GM12878 (cell line): ENCODE measurements at regions not wholly inside any gene's neighbourhood (a gene's known extent, or its start where the extent isn't known, plus 50 kb on each side); places are given as distances from the start of the nearest gene placed in this dataset.

Experiments used
- ATAC-seq: fragments of 200-7000 bp; cut with Tn5 transposase; 3 replicates; pipeline ENCODE4 v1.9.1; 2020; ENCODE audit warnings: mild to moderate bottlenecking, moderate library complexity
- BruUV-seq: library from RNA; stranded (reverse); fragments of 400-500 nt; replicated peaks from 2 replicates; lab custom pipeline; 2021; lab: Mats Ljungman, UMichigan
- CTCF ChIA-PET: fragments of 300-600 bp; sonication (Branson Sonifier 250); formaldehyde crosslinking; extraction: SDS; loops from one replicate; lab custom pipeline; 2021; ENCODE audit warnings: inconsistent platforms; lab: Yijun Ruan, JAX
- POLR2A ChIA-PET: fragments of 350-600 bp; formaldehyde crosslinking; extraction: SDS; loops from one replicate; lab custom pipeline; 2021; ENCODE audit warnings: inconsistent platforms; lab: Charles Lee
- RAD21 ChIA-PET: fragments of 300-600 bp; sonication (Branson Sonifier 250); formaldehyde crosslinking; loops from one replicate; lab custom pipeline; 2023; ENCODE audit warnings: antibody characterized with exemption; ENCODE audit not compliant: unreplicated experiment; lab: Charles Lee
- SMC1A ChIA-PET: fragments of 300-600 bp; sonication (Branson Sonifier 250); formaldehyde crosslinking; loops from one replicate; lab custom pipeline; 2023; ENCODE audit not compliant: unreplicated experiment, uncharacterized antibody; lab: Charles Lee
- DNase-seq: peaks from one replicate; pipeline ENCODE4 v3.0.0-alpha.2; 2011; ENCODE audit warnings: low read depth, low spot score
- FAIRE-seq: peaks from 3 replicates; lab custom pipeline; 2011; peaks lifted over from hg19 to GRCh38; lab: Jason Lieb, UNC
- H2AFZ ChIP-seq: 2 replicates; pipeline ENCODE4 v1.6.0; 2011; ENCODE audit warnings: low read depth, low read length, control low read depth; ENCODE audit not compliant: control insufficient read depth
- H3K27ac ChIP-seq: 2 replicates; pipeline ENCODE4 v1.5.1; 2011; ENCODE audit warnings: control low read depth; ENCODE audit not compliant: control insufficient read depth, insufficient read depth
- H3K27me3 ChIP-seq, 2 experiments: replicated peaks in 1 of 2; 2 replicates each; pipeline versions ENCODE4 v1.6.0 to v1.6.1; 2011; ENCODE audit warnings: low read length in 1 of 2; ENCODE audit not compliant: control insufficient read depth in 2 of 2, insufficient read depth in 2 of 2
- H3K36me3 ChIP-seq, 2 experiments: 2 replicates each; pipeline ENCODE4 v1.5.1; 2011; ENCODE audit warnings: low read length in 1 of 2; ENCODE audit not compliant: control insufficient read depth in 2 of 2, insufficient read depth in 2 of 2
- H3K4me1 ChIP-seq: 2 replicates; pipeline ENCODE4 v1.6.1; 2011; ENCODE audit warnings: mild to moderate bottlenecking, low read length, moderate library complexity, mixed read lengths; ENCODE audit not compliant: control insufficient read depth, insufficient read depth
- H3K4me2 ChIP-seq: 2 replicates; pipeline ENCODE4 v1.6.0; 2011; ENCODE audit warnings: control low read depth; ENCODE audit not compliant: control insufficient read depth, insufficient read depth
- H3K4me3 ChIP-seq: fragments of 200-600 bp; sonication (generic); 2 replicates; pipeline ENCODE4 v1.5.1; 2016
- H3K79me2 ChIP-seq: 2 replicates; pipeline ENCODE4 v1.6.0; 2011; ENCODE audit warnings: low read length; ENCODE audit not compliant: control insufficient read depth, insufficient read depth
- H3K9ac ChIP-seq: 2 replicates; pipeline ENCODE4 v1.8.0; 2011; ENCODE audit warnings: low read length, control low read depth, mixed read lengths; ENCODE audit not compliant: control insufficient read depth, insufficient read depth
- H3K9me3 ChIP-seq: replicated peaks from 3 replicates; pipeline ENCODE4 v1.5.1; 2011; ENCODE audit warnings: mild to moderate bottlenecking, low read length; ENCODE audit not compliant: control insufficient read depth, insufficient read depth
- H4K20me1 ChIP-seq: 2 replicates; pipeline ENCODE4 v1.6.0; 2011; ENCODE audit not compliant: control insufficient read depth, insufficient read depth
- CREM ChIP-seq: IDR thresholded peaks from 2 replicates; pipeline ENCODE4 v1.6.1; 2014; ENCODE audit warnings: antibody characterized with exemption, low read depth
- EZH2 ChIP-seq: IDR thresholded peaks from 2 replicates; pipeline ENCODE4 v1.6.1; 2012; ENCODE audit warnings: low read depth, mild to moderate bottlenecking, control low read depth, inconsistent platforms, low read length, borderline replicate concordance; ENCODE audit not compliant: control insufficient read depth
- FOXM1 ChIP-seq: IDR thresholded peaks from 2 replicates; pipeline ENCODE4 v1.6.1; 2012; ENCODE audit warnings: low read depth, mild to moderate bottlenecking, inconsistent platforms, low read length, moderate library complexity
- GABPA ChIP-seq: IDR thresholded peaks from 2 replicates; pipeline ENCODE4 v1.6.1; 2014; ENCODE audit warnings: antibody characterized with exemption, low read depth, mild to moderate bottlenecking, inconsistent platforms
- HDAC2 ChIP-seq: fragments of 200-600 bp; sonication (generic); IDR thresholded peaks from 2 replicates; pipeline ENCODE4 v1.6.1; 2017
- MEF2A ChIP-seq: IDR thresholded peaks from 2 replicates; pipeline ENCODE4 v1.6.1; 2011; ENCODE audit warnings: low read depth, mild to moderate bottlenecking, low read length, moderate library complexity; ENCODE audit not compliant: insufficient read depth
- MEF2B ChIP-seq: fragments of 450-650 bp; IDR thresholded peaks from 2 replicates; pipeline ENCODE4 v1.6.1; 2018; ENCODE audit warnings: mild to moderate bottlenecking, moderate library complexity; ENCODE audit not compliant: partially characterized antibody, poor library complexity, severe bottlenecking
- MTA2 ChIP-seq: fragments of 450-650 bp; IDR thresholded peaks from 2 replicates; pipeline ENCODE4 v1.6.1; 2016; ENCODE audit warnings: low read depth, mild to moderate bottlenecking, moderate library complexity
- MYC ChIP-seq: IDR thresholded peaks from 2 replicates; pipeline ENCODE4 v1.6.1; 2011; ENCODE audit warnings: mild to moderate bottlenecking, low read length, moderate library complexity, inconsistent platforms; ENCODE audit not compliant: insufficient read depth, insufficient replicate concordance, insufficient read length, severe bottlenecking
- POLR2AphosphoS2 ChIP-seq: IDR thresholded peaks from 2 replicates; pipeline ENCODE4 v1.6.1; 2011; ENCODE audit warnings: low read depth, mild to moderate bottlenecking, low read length, improper control_type of control experiment, moderate library complexity
- WRNIP1 ChIP-seq: IDR thresholded peaks from 2 replicates; pipeline ENCODE4 v1.6.1; 2011; ENCODE audit warnings: low read depth, low read length, improper control_type of control experiment, borderline replicate concordance
- ZNF274 ChIP-seq: IDR thresholded peaks from one replicate; pipeline ENCODE4 v1.8.0; 2011; ENCODE audit not compliant: insufficient read length, insufficient read depth
- ZZZ3 ChIP-seq: IDR thresholded peaks from 2 replicates; pipeline ENCODE4 v1.6.1; 2011; ENCODE audit warnings: low read depth; ENCODE audit not compliant: control insufficient read depth, insufficient read length
- WGBS: methylation state at CpG from one replicate; pipeline ENCODE4 v1.1.6; 2016; ENCODE audit warnings: low lambda C conversion rate; ENCODE audit not compliant: insufficient replicate concordance, insufficient coverage; ENCODE audit errors: missing lambda C conversion rate; 5-methylcytosine and 5-hydroxymethylcytosine counted together
- in situ Hi-C: fragments of 300-500 bp; cut with MboI; formaldehyde crosslinking; loops from 9 replicates; pipeline ENCODE4 v1.14.3; 2018; ENCODE audit warnings: mixed read lengths
- intact Hi-C: fragments of 100-400 bp; cut with micrococcal nuclease; formaldehyde crosslinking; loops from one replicate; pipeline ENCODE4 v1.14.2; 2022; ENCODE audit not compliant: unreplicated experiment
- TF ChIP-seq, protein P1 (sequence below): fragments of 450-650 bp; IDR thresholded peaks from 2 replicates; pipeline ENCODE4 v1.6.1; 2018; ENCODE audit warnings: borderline replicate concordance, mild to moderate bottlenecking; ENCODE audit not compliant: partially characterized antibody

DNA sequence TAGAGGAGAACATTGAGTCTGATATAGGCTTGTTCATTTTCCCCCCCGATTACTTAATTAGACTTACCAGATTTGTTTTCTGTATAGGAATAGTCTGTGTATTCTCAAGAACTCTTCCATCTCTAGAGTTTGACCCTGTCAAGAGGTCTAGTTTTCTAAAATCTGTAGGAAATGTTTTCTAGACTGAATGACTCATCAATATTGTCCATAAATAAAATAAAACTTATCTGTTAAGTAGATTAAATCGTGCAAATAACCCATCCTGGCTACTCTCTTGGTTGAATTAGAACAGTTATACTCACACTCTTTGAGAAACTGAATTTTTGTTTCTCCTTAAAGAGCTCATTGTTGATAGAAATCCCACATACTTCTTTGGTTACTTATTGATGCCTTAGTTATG lies 299.2 kb upstream of the CWC22 start:
- Histone ChIP-seq H3K27ac (no peak overlapping the region), H3K4me3 (no peak overlapping the region), H3K36me3 (no peaks in the 10 kb centered on the region), H3K4me1 (no peaks in the 10 kb centered on the region), H4K20me1 (no peaks in the 10 kb centered on the region), H3K9me3 (no peaks in the 10 kb centered on the region), H3K9ac (no peak overlapping the region), H3K4me2 (no peak overlapping the region), H3K27me3 (no peaks in the 10 kb centered on the region), H3K79me2 (no peaks in the 10 kb centered on the region), H2AFZ (no peak overlapping the region)
- RAD21 ChIA-PET, result no interaction called here
- DNase-seq, result no peak
- FAIRE-seq, result no peak
- POLR2A ChIA-PET, result no interaction called here
- in situ Hi-C loops, result no loop called here
- CTCF ChIA-PET, result no interaction called here
- no peak for ATAC-seq
- intact Hi-C loops, result no loop called here
- no peak for TF ChIP-seq MEF2A
- TF ChIP-seq MYC, result no peak
- TF ChIP-seq, protein P1, sequence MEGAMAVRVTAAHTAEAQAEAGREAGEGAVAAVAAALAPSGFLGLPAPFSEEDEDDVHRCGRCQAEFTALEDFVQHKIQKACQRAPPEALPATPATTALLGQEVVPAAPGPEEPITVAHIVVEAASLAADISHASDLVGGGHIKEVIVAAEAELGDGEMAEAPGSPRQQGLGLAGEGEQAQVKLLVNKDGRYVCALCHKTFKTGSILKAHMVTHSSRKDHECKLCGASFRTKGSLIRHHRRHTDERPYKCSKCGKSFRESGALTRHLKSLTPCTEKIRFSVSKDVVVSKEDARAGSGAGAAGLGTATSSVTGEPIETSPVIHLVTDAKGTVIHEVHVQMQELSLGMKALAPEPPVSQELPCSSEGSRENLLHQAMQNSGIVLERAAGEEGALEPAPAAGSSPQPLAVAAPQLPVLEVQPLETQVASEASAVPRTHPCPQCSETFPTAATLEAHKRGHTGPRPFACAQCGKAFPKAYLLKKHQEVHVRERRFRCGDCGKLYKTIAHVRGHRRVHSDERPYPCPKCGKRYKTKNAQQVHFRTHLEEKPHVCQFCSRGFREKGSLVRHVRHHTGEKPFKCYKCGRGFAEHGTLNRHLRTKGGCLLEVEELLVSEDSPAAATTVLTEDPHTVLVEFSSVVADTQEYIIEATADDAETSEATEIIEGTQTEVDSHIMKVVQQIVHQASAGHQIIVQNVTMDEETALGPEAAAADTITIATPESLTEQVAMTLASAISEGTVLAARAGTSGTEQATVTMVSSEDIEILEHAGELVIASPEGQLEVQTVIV, result no peak
- no peak for TF ChIP-seq MTA2
- TF ChIP-seq POLR2AphosphoS2, result no peak
- TF ChIP-seq CREM, result no peak
- no peak for TF ChIP-seq GABPA
- TF ChIP-seq MEF2B, result no peak
- TF ChIP-seq FOXM1, result no peak
- no peak for TF ChIP-seq HDAC2
- no peak for TF ChIP-seq WRNIP1
- TF ChIP-seq ZNF274, result no peak
- TF ChIP-seq ZZZ3, result no peak
- no peak for TF ChIP-seq EZH2
- SMC1A ChIA-PET, result no interaction called here
- no TSS peak for BruUV-seq
- WGBS, result 26% methylated on average over 2 of the region's 2 CpGs
